HepG2 (cell line): ENCODE measurements at regions not wholly inside any gene's neighbourhood (a gene's known extent, or its start where the extent isn't known, plus 50 kb on each side); places are given as distances from the start of the nearest gene placed in this dataset.

ENCODE experiments used
- CHD2 ChIP-seq: IDR thresholded peaks from 2 replicates; pipeline ENCODE4 v1.6.1; 2011; ENCODE audit warnings: low read depth, low read length, improper control_type of control experiment
- GATAD2A ChIP-seq: IDR thresholded peaks from 2 replicates; pipeline ENCODE4 v1.6.1; 2016
- HIC2 ChIP-seq: sonication (generic); formaldehyde crosslinking; IDR thresholded peaks from 2 replicates; pipeline ENCODE4 v1.9.0; 2022; ENCODE audit warnings: low read depth, missing genetic modification reagents
- MAFF ChIP-seq: IDR thresholded peaks from 2 replicates; pipeline ENCODE4 v1.6.1; 2011; ENCODE audit warnings: low read depth, low read length, improper control_type of control experiment
- MAFK ChIP-seq, 2 experiments: IDR thresholded peaks in 1 of 2; conservative IDR thresholded peaks in 1 of 2; 2 replicates each; pipeline ENCODE4 v1.6.1; 2011; ENCODE audit warnings: improper control_type of control experiment in 2 of 2, low read length in 2 of 2
- RARA ChIP-seq: IDR thresholded peaks from 2 replicates; pipeline ENCODE4 v1.6.1; 2016; ENCODE audit warnings: missing genetic modification reagents, missing compliant biosample characterization
- SOX13 ChIP-seq, 3 experiments: fragments of 450-650 bp in 1 of 3; sonication (generic) in 1 of 3; formaldehyde crosslinking in 1 of 3; IDR thresholded peaks in 2 of 3; conservative IDR thresholded peaks in 1 of 3; 2 replicates each; pipeline versions ENCODE4 v1.5.0 to v1.6.1; 2016 to 2020; ENCODE audit warnings: antibody characterized with exemption in 1 of 3, mild to moderate bottlenecking in 1 of 3, missing compliant biosample characterization in 1 of 3, missing genetic modification reagents in 1 of 3, moderate library complexity in 1 of 3
- SRSF9 ChIP-seq: fragments of 200-400 bp; formaldehyde crosslinking; IDR thresholded peaks from 2 replicates; pipeline ENCODE4 v1.6.1; 2018; ENCODE audit warnings: borderline replicate concordance, mild to moderate bottlenecking, low read depth, low read length; ENCODE audit not compliant: insufficient read depth, poor library complexity, severe bottlenecking
- TEAD3 ChIP-seq: optimal IDR thresholded peaks from 2 replicates; pipeline ENCODE3; 2016; ENCODE audit warnings: borderline replicate concordance
- ZBTB49 ChIP-seq: sonication (generic); formaldehyde crosslinking; IDR thresholded peaks from 2 replicates; pipeline ENCODE4 v1.4.0; 2020; ENCODE audit warnings: missing genetic modification reagents, borderline replicate concordance
- ZNF484 ChIP-seq: sonication (generic); formaldehyde crosslinking; IDR thresholded peaks from 2 replicates; pipeline ENCODE4 v1.5.1; 2020; ENCODE audit warnings: mild to moderate bottlenecking, low read depth, missing genetic modification reagents, borderline replicate concordance
- ZNF563 ChIP-seq: sonication (generic); formaldehyde crosslinking; IDR thresholded peaks from 2 replicates; pipeline ENCODE4 v1.8.0; 2022; ENCODE audit warnings: mild to moderate bottlenecking, moderate library complexity, missing genetic modification reagents
- ZNF704 ChIP-seq: sonication (generic); formaldehyde crosslinking; IDR thresholded peaks from 2 replicates; pipeline ENCODE4 v1.8.1; 2023; ENCODE audit warnings: mild to moderate bottlenecking, inconsistent platforms, moderate library complexity, missing genetic modification reagents, borderline replicate concordance
- ZNF878 ChIP-seq: sonication (generic); formaldehyde crosslinking; IDR thresholded peaks from 2 replicates; pipeline ENCODE4 v1.8.1; 2023; ENCODE audit warnings: mild to moderate bottlenecking, missing genetic modification reagents, moderate library complexity
- ZSCAN9 ChIP-seq: IDR thresholded peaks from 2 replicates; pipeline ENCODE4 v1.6.1; 2016; ENCODE audit warnings: borderline replicate concordance
- ZUFSP ChIP-seq: sonication (generic); formaldehyde crosslinking; IDR thresholded peaks from 2 replicates; pipeline ENCODE4 v1.9.0; 2021; ENCODE audit warnings: missing genetic modification reagents, mild to moderate bottlenecking, borderline replicate concordance
- TF ChIP-seq, protein P1 (sequence below): sonication (generic); formaldehyde crosslinking; IDR thresholded peaks from 2 replicates; pipeline ENCODE4 v1.5.0; 2020; ENCODE audit warnings: mild to moderate bottlenecking, low read depth, missing genetic modification reagents, borderline replicate concordance
- TF ChIP-seq, protein P2 (sequence below), 2 experiments: fragments of 450-650 bp in 1 of 2; sonication (generic) in 1 of 2; formaldehyde crosslinking; IDR thresholded peaks; 2 replicates each; pipeline versions ENCODE4 v1.5.0 to v1.8.0; 2020 to 2022; ENCODE audit warnings: mild to moderate bottlenecking in 1 of 2, missing genetic modification reagents in 1 of 2
- TF ChIP-seq, protein P3 (sequence below): IDR thresholded peaks from 2 replicates; pipeline ENCODE4 v1.6.1; 2016; ENCODE audit warnings: missing compliant biosample characterization, missing genetic modification reagents, borderline replicate concordance

- TF ChIP-seq MAFK (conservative IDR thresholded peaks at IDR 0.05 in 1 of 2, IDR thresholded peaks at IDR 0.05 in 1 of 2; ENCODE audit: low read length in 2 of 2) (peak in 1 of 2 experiments; percentile 22; a peak in 2 of 4 replicates), SOX13 (IDR thresholded peaks at IDR 0.05) (no peak), SOX13 (CRISPR knock-in tag; conservative IDR thresholded peaks at IDR 0.05 in 1 of 2, IDR thresholded peaks at IDR 0.05 in 1 of 2) (peak in 1 of 2 experiments; percentile 68; a peak in 2 of 4 replicates), ZUFSP (CRISPR knock-in tag) (no peak), ZNF563 (no peak), ZSCAN9 (CRISPR knock-in tag) (no peak), TEAD3 (CRISPR knock-in tag) (no peak), GATAD2A (peak; percentile 48), ZNF484 (CRISPR knock-in tag) (no peak), CHD2 (no peak), RARA (0 out of 2 replicates have a peak, but pooled peaks have one; percentile 28), ZBTB49 (CRISPR knock-in tag) (no peak), ZNF704 (no peak), ZNF878 (no peak), HIC2 (CRISPR knock-in tag) (no peak), MAFF (peak; percentile 45), SRSF9 (no peak)
- TF ChIP-seq, protein P1, sequence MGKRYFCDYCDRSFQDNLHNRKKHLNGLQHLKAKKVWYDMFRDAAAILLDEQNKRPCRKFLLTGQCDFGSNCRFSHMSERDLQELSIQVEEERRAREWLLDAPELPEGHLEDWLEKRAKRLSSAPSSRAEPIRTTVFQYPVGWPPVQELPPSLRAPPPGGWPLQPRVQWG (CRISPR knock-in tag) = no peak
- TF ChIP-seq, protein P2, sequence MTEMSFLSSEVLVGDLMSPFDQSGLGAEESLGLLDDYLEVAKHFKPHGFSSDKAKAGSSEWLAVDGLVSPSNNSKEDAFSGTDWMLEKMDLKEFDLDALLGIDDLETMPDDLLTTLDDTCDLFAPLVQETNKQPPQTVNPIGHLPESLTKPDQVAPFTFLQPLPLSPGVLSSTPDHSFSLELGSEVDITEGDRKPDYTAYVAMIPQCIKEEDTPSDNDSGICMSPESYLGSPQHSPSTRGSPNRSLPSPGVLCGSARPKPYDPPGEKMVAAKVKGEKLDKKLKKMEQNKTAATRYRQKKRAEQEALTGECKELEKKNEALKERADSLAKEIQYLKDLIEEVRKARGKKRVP (CRISPR knock-in tag; IDR thresholded peaks at IDR 0.05) = peak in 1 of 2 experiments; percentile 56; a peak in 1 of 4 replicates
- TF ChIP-seq, protein P3, sequence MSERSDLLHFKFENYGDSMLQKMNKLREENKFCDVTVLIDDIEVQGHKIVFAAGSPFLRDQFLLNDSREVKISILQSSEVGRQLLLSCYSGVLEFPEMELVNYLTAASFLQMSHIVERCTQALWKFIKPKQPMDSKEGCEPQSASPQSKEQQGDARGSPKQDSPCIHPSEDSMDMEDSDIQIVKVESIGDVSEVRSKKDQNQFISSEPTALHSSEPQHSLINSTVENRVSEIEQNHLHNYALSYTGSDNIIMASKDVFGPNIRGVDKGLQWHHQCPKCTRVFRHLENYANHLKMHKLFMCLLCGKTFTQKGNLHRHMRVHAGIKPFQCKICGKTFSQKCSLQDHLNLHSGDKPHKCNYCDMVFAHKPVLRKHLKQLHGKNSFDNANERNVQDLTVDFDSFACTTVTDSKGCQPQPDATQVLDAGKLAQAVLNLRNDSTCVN (CRISPR knock-in tag) = peak; percentile 90
Measured at GRCh38 chr10:23517155-23517554, 78.3 kb downstream of the OTUD1 start (continued).
